HEK293 (cell line): ENCODE measurements at regions not wholly inside any gene's neighbourhood (a gene's known extent, or its start where the extent isn't known, plus 50 kb on each side); places are given as distances from the start of the nearest gene placed in this dataset.

Source experiments
- CTCF ChIA-PET: fragments of 350-600 bp; formaldehyde crosslinking; extraction: SDS; loops from one replicate; lab custom pipeline; 2021; ENCODE audit warnings: antibody characterized with exemption; lab: Yijun Ruan, JAX
- POLR2A ChIA-PET: fragments of 300-600 bp; formaldehyde crosslinking; extraction: SDS; loops from one replicate; lab custom pipeline; 2020; ENCODE audit warnings: antibody characterized with exemption, inconsistent platforms; lab: Yijun Ruan, JAX
- H3K27ac ChIP-seq: fragments of 200-500 bp; sonication (Bioruptor generic); 2 replicates; pipeline ENCODE4 v1.5.1; 2014; ENCODE audit warnings: low read depth, low read length, control low read depth, inconsistent platforms; ENCODE audit errors: extremely low read depth
- H3K36me3 ChIP-seq, 2 experiments: fragments of 200-500 bp in 1 of 2; sonication (Bioruptor generic) in 1 of 2; 1 replicate in 1 of 2; 2 replicates in 1 of 2; pipeline ENCODE4 v1.5.1; 2014 to 2017; ENCODE audit warnings: inconsistent platforms in 2 of 2, low read length in 2 of 2; ENCODE audit not compliant: control insufficient read depth in 2 of 2, insufficient read depth in 1 of 2
- H3K4me1 ChIP-seq: fragments of 200-500 bp; sonication (Bioruptor generic); 2 replicates; pipeline ENCODE4 v1.5.1; 2014; ENCODE audit warnings: mild to moderate bottlenecking, low read length, inconsistent platforms; ENCODE audit not compliant: control insufficient read depth, insufficient read depth
- H3K4me3 ChIP-seq: 2 replicates; pipeline ENCODE4 v1.5.1; 2011; ENCODE audit warnings: low read depth, mild to moderate bottlenecking, control low read depth, low read length, moderate library complexity
- H3K9me3 ChIP-seq: fragments of 200-500 bp; sonication (Bioruptor generic); 2 replicates; pipeline ENCODE4 v1.5.1; 2014; ENCODE audit warnings: low read depth, low read length, inconsistent platforms; ENCODE audit not compliant: control insufficient read depth, insufficient read depth
- BCL6B ChIP-seq: fragments of 450-650 bp; formaldehyde crosslinking; IDR thresholded peaks from 2 replicates; pipeline ENCODE4 v1.5.1; 2017; ENCODE audit warnings: missing biosample characterization, missing genetic modification characterization
- CTCF ChIP-seq: fragments of 450-650 bp; formaldehyde crosslinking; IDR thresholded peaks from 2 replicates; pipeline ENCODE4 v1.5.1; 2016; ENCODE audit warnings: missing biosample characterization, missing genetic modification characterization
- ELK4 ChIP-seq: IDR thresholded peaks from 2 replicates; pipeline ENCODE4 v1.6.1; 2011; ENCODE audit warnings: mild to moderate bottlenecking, low read depth, low read length, borderline replicate concordance
- GFI1B ChIP-seq: fragments of 450-650 bp; formaldehyde crosslinking; IDR thresholded peaks from 2 replicates; pipeline ENCODE4 v1.5.1; 2016; ENCODE audit warnings: missing biosample characterization, missing genetic modification characterization
- REPIN1 ChIP-seq: fragments of 450-650 bp; formaldehyde crosslinking; IDR thresholded peaks from 2 replicates; pipeline ENCODE4 v1.5.1; 2017; ENCODE audit warnings: missing biosample characterization, missing genetic modification characterization, low read depth
- ZFP41 ChIP-seq: fragments of 450-650 bp; formaldehyde crosslinking; IDR thresholded peaks from 2 replicates; pipeline ENCODE4 v1.5.1; 2016; ENCODE audit warnings: missing biosample characterization, missing genetic modification characterization, borderline replicate concordance
- ZNF157 ChIP-seq: fragments of 450-650 bp; formaldehyde crosslinking; IDR thresholded peaks from 2 replicates; pipeline ENCODE4 v1.5.1; 2016; ENCODE audit warnings: missing biosample characterization, missing genetic modification characterization
- ZNF223 ChIP-seq: fragments of 450-650 bp; formaldehyde crosslinking; IDR thresholded peaks from 2 replicates; pipeline ENCODE4 v1.5.1; 2016; ENCODE audit warnings: missing biosample characterization, missing genetic modification characterization
- ZNF239 ChIP-seq: fragments of 450-650 bp; formaldehyde crosslinking; IDR thresholded peaks from 2 replicates; pipeline ENCODE4 v1.5.1; 2016; ENCODE audit warnings: missing biosample characterization, missing genetic modification characterization
- ZNF362 ChIP-seq: fragments of 450-650 bp; formaldehyde crosslinking; IDR thresholded peaks from 2 replicates; pipeline ENCODE4 v1.5.1; 2016; ENCODE audit warnings: missing biosample characterization, missing genetic modification characterization
- ZNF404 ChIP-seq: fragments of 450-650 bp; formaldehyde crosslinking; IDR thresholded peaks from 2 replicates; pipeline ENCODE4 v1.5.1; 2017; ENCODE audit warnings: missing biosample characterization, missing genetic modification characterization
- ZNF433 ChIP-seq: fragments of 450-650 bp; formaldehyde crosslinking; IDR thresholded peaks from 2 replicates; pipeline ENCODE4 v1.5.1; 2016; ENCODE audit warnings: missing biosample characterization, missing genetic modification characterization, low read depth
- ZNF510 ChIP-seq: fragments of 450-650 bp; formaldehyde crosslinking; IDR thresholded peaks from 2 replicates; pipeline ENCODE4 v1.5.1; 2018; ENCODE audit warnings: mild to moderate bottlenecking, missing genetic modification characterization, missing biosample characterization; ENCODE audit not compliant: insufficient replicate concordance
- ZNF514 ChIP-seq: fragments of 450-650 bp; formaldehyde crosslinking; IDR thresholded peaks from 2 replicates; pipeline ENCODE4 v1.5.1; 2016; ENCODE audit warnings: missing biosample characterization, missing genetic modification characterization
- ZNF555 ChIP-seq: fragments of 450-650 bp; formaldehyde crosslinking; conservative IDR thresholded peaks from 2 replicates; pipeline ENCODE4 v1.5.1; 2017; ENCODE audit warnings: missing biosample characterization, mild to moderate bottlenecking, missing genetic modification characterization, inconsistent platforms
- ZNF670 ChIP-seq: fragments of 450-650 bp; formaldehyde crosslinking; IDR thresholded peaks from 2 replicates; pipeline ENCODE4 v1.5.1; 2016; ENCODE audit warnings: missing biosample characterization, missing genetic modification characterization, low read depth
- ZNF76 ChIP-seq: fragments of 450-650 bp; formaldehyde crosslinking; IDR thresholded peaks from 2 replicates; pipeline ENCODE4; 2016; ENCODE audit warnings: low read depth, missing biosample characterization, missing genetic modification characterization, borderline replicate concordance
- TF ChIP-seq, protein P1 (sequence below): fragments of 450-650 bp; formaldehyde crosslinking; IDR thresholded peaks from 2 replicates; pipeline ENCODE4 v1.5.1; 2016; ENCODE audit warnings: missing biosample characterization, missing genetic modification characterization
- TF ChIP-seq, protein P2 (sequence below): sonication (generic); formaldehyde crosslinking; IDR thresholded peaks from 2 replicates; pipeline ENCODE4 v1.8.1; 2022; ENCODE audit warnings: mild to moderate bottlenecking, moderate library complexity, missing genetic modification reagents

- TF ChIP-seq GFI1B = no peak
- no peak for TF ChIP-seq BCL6B
- no peak for TF ChIP-seq ZNF362
- no peak for TF ChIP-seq ZNF76 (tag by site-specific recombination)
- TF ChIP-seq CTCF (tag by site-specific recombination) = no peak
- TF ChIP-seq ZNF510 = no peak
- TF ChIP-seq REPIN1 (tag by site-specific recombination) = no peak
- TF ChIP-seq ZNF555 (tag by site-specific recombination) = no peak
- TF ChIP-seq ZNF514 (tag by site-specific recombination) = no peak
- TF ChIP-seq, protein P1, sequence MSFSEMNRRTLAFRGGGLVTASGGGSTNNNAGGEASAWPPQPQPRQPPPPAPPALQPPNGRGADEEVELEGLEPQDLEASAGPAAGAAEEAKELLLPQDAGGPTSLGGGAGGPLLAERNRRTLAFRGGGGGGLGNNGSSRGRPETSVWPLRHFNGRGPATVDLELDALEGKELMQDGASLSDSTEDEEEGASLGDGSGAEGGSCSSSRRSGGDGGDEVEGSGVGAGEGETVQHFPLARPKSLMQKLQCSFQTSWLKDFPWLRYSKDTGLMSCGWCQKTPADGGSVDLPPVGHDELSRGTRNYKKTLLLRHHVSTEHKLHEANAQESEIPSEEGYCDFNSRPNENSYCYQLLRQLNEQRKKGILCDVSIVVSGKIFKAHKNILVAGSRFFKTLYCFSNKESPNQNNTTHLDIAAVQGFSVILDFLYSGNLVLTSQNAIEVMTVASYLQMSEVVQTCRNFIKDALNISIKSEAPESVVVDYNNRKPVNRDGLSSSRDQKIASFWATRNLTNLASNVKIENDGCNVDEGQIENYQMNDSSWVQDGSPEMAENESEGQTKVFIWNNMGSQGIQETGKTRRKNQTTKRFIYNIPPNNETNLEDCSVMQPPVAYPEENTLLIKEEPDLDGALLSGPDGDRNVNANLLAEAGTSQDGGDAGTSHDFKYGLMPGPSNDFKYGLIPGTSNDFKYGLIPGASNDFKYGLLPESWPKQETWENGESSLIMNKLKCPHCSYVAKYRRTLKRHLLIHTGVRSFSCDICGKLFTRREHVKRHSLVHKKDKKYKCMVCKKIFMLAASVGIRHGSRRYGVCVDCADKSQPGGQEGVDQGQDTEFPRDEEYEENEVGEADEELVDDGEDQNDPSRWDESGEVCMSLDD = no peak
- no peak for TF ChIP-seq ZNF670 (tag by site-specific recombination)
- TF ChIP-seq ZNF404 (tag by site-specific recombination) = no peak
- TF ChIP-seq ZFP41 = no peak
- no peak for TF ChIP-seq ELK4
- no peak for TF ChIP-seq ZNF239
- no peak for TF ChIP-seq ZNF433 (tag by site-specific recombination)
- TF ChIP-seq, protein P2, sequence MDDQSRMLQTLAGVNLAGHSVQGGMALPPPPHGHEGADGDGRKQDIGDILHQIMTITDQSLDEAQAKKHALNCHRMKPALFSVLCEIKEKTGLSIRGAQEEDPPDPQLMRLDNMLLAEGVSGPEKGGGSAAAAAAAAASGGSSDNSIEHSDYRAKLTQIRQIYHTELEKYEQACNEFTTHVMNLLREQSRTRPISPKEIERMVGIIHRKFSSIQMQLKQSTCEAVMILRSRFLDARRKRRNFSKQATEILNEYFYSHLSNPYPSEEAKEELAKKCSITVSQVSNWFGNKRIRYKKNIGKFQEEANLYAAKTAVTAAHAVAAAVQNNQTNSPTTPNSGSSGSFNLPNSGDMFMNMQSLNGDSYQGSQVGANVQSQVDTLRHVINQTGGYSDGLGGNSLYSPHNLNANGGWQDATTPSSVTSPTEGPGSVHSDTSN (CRISPR knock-in tag) = no peak
- TF ChIP-seq ZNF157 (tag by site-specific recombination) = no peak
- no peak for TF ChIP-seq ZNF223 (tag by site-specific recombination)
- ChIA-PET POLR2A (no interaction called here), CTCF (interaction anchor here (0.9 to 1.0 kb wide), 2 partner anchors 240 to 467 kb away, joined by 3 to 4 read pairs; no protein-coding TSS in a partner anchor)
- Histone ChIP-seq H3K9me3 (no peaks in the 10 kb centered on the region), H3K27ac (no peak overlapping the region), H3K4me1 (no peaks in the 10 kb centered on the region), H3K4me3 (no peak overlapping the region), H3K36me3 (no peaks in the 10 kb centered on the region)
Measured at GRCh38 chr5:145441228-145441627, 393.9 kb downstream of the PRELID2 start.
